ENCODE measurements at regions not wholly inside any gene's neighbourhood (a gene's known extent, or its start where the extent isn't known, plus 50 kb on each side); places are given as distances from the start of the nearest gene placed in this dataset.
A peak's percentile ranks its signal among the peaks of the same experiment; 100 is the strongest.
"Not testable (repeated sequence)": the region's sequence is repeated elsewhere in the genome, so short reads cannot be mapped to it uniquely, and the experiment has no call there.

DNA sequence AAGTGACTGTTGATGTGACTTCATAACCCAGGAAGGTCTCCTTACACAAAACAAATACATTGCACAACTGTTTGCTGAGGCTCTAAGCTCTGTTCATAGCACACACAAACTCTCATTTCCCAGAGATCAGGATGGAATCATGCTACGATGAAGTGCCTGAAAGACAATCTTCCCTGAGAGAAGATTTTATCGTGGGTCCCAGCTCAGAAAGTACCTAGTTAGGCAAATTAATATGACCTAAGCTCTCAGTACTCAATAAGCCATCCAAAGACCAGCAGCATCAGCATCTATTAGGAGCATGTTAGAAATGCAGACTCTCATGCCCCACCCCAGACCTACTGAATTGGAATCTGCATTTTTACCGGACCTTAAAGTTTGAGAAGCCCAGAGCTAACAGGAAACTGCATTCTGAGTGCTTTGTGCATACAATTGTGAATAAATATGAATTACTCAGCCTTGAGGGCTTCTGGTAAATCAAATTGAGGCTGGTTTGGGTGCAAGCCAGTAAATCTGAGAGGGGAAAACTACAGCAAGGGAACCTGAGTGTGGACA lies 161.5 kb upstream of the C2CD4B start:
- no peak for FAIRE-seq

GRCh38 chr15:62327406-62327805 lies 162.3 kb upstream of the C2CD4B start:
- no peak for FAIRE-seq

- not testable (repeated sequence) for FAIRE-seq
Observed at GRCh38 chr15:62332472-62332871, 167.4 kb upstream of the C2CD4B start.

DNA sequence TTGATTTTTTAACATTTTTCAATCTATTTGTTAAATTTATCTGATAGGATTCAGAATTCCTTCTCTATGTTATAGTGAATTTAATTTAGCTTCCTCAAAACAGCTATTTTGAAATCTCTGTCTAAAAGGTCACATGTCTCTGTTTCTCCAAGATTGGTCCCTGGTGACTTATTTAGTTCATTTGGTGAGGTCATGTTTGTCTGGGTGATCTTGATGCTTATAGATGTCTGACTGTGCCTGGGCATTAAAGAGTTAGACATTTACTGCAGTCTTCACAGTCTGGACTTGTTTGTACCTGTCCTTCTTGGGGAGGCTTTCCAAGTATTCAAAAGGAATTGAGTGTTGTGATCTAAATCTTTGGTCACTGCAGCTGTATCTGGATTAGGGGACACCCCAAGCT lies 169.5 kb upstream of the C2CD4B start:
- FAIRE-seq, result no peak

DNA sequence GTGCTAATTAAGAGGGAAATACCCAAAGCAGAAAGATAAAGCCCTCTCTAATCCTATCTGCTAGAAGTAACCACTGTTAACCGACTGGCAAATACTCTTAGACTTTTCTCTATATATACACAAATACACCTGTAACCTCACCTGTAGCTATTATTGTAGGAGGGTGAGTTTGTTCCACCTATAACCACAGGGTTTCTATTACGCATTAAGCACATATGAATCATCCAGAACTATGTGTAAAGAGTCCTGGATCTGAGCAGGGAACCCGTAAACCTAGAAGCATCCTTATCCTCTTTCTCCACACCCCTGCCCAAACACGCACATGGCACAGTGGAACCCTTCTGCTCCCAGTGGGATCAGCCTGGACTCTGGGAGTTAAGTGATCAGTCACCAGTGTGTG lies 172.8 kb upstream of the C2CD4B start:
- FAIRE-seq, result no peak

DNA sequence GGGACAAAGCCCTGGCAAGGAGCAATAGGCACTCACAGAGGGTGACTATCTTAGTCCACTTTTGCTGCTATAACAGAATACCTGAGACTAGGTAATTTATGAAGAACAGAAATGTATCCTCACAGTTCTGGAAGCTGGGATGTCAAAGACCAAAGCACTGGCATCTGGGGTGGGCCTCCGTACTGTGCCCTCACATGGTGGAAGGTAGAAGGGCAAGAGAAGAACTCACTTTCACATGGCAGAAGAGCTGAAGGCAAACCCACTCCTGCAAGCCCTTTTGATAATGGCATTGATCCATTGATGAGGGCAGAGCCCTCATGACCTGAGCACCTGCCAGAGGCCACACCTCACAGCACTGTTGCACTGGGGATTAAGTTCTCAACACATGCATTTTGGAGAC lies 173.4 kb upstream of the C2CD4B start:
- no peak for FAIRE-seq

- FAIRE-seq, result no peak
Observed at GRCh38 chr15:62342959-62343358, 177.9 kb upstream of the C2CD4B start.

GRCh38 chr15:62343397-62343796 lies 178.3 kb upstream of the C2CD4B start:
- no peak for FAIRE-seq

- peak; percentile 19 for FAIRE-seq
Observed at GRCh38 chr15:62344806-62345539, 179.9 kb upstream of the C2CD4B start.

GRCh38 chr15:62346168-62346567 lies 181.1 kb upstream of the C2CD4B start:
- no peak for FAIRE-seq

DNA sequence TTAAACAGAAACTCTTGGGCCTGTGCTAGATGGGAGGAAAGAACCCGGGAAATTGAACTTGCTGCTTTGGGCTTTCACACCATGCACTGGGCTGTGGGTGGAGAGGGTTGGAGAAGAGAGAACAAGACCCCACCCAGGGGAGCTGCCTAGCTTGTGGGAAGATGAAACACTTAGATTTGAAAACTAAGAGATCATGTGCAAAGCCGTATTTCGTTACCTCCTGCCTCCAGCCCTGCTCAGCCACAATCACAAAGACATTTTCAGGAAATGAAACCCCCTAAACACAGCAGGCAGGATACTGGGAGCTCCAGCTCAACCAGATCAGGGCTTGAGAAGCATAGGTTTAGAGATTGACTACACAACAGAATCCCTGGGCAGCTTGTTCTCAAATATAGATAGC lies 183.0 kb upstream of the C2CD4B start:
- no peak for FAIRE-seq

DNA sequence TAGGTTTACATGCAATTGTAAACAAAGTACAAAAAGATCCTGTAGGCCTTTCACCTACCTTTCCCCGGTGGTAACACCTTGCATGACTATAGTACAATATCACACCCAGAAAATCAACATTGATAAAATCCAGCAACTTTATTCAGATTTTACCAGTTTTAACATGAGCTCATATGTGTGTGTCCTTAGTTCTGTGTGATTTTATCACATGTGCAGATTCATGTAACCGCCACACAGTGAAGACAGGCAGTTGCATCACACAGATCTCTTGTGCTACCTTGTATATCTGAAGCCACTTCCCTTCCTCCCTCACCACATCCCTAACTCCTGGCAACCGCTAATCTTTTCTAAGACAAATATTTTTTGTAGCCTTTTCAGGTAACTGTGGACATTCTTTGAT lies 183.5 kb upstream of the C2CD4B start:
- no peak for FAIRE-seq

- no peak for FAIRE-seq
Observed at GRCh38 chr15:62352817-62353216, 187.7 kb upstream of the C2CD4B start.

- FAIRE-seq, result no peak
Observed at GRCh38 chr15:62357431-62357830, 192.3 kb upstream of the C2CD4B start.

GRCh38 chr15:62359416-62359815 lies 194.3 kb upstream of the C2CD4B start:
- no peak for FAIRE-seq

- no peak for FAIRE-seq
Observed at GRCh38 chr15:62360332-62361097, 195.4 kb upstream of the C2CD4B start.

GRCh38 chr15:62362144-62362543 lies 197.1 kb upstream of the C2CD4B start:
- FAIRE-seq, result no peak

DNA sequence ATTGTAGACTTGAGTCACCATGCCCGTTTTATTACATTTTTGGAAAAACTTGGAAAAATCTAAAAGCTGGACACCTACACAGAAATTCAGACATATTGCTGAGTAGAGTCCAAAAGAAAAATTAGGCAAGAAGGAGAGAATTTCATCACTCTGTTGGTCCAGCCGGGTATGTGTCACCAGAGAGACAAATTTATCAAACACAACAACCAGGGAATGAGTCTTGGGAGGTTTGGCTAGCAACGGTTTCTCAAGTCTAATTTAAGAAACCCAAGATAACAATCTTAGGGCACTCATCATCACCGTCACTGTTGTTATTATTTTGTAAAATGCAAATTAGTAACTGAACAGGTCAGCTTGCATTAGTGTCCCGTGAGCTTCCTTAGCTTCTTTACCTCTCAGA lies 197.5 kb upstream of the C2CD4B start:
- no peak for FAIRE-seq

DNA sequence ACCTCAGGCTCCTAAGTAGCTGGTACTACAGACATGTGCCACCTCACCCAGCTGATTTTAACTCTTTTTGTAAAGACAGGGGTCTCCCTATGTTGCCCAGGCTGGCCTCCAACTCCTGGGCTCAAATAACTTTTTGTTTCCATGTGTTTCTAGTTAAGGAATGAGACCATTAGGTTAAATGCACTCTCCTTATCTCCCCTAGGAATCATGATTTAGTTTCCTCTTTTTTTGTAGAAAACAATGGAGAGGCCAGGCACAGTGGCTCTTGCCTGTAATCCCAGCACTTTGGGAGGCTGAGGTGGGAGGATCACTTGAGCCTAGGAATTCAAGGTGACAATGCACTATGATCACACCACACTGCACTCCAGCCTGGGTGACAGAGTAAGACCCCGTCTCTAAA lies 198.8 kb upstream of the C2CD4B start:
- no peak for FAIRE-seq

DNA sequence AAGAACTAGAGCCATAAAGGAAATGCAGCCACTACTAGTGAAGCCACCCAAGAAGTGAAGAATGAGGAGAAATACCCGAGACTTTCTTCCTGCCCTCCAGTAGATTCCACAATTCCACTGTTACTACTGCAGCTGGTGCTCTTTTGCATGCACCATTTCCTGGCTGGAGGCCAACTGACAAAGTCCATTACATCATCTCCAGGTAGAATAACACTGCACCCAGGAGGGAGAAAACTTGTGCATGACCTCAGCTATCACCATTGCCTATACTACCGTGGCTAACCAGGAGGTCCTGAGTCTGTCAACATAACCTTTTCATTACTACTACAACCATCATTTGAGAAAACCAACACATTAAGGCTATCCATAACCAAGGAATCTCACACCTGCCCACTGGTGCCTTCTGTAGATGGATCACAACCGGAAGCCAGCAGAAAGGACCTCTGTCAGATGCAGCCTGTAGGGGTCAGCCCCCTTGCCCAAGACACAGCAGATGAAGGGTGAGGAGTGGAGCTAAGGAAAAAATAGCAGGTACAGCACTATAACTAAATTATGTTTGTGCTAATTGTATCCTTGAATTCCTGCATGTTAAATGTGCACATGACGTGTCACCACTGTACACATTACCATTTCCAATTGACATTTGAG lies 200.8 kb upstream of the C2CD4B start:
- FAIRE-seq, result no peak

DNA sequence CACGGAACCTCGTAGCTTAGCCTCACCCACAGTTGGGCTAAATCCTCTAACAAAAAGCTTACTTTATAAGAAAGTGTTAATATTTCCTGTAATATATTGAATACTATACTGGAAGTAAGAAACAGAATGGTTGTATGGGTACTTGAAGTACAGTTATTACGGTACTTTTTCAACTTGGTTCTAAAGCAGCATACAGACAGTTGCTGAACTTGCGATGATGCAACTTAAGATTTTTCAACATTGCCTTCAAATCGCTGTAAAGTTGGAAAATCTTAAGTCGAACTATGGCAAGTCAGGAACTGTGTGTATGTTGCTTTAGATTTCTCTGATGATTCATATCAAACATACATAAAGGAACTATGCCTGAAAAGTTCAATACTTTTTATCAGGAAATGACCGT lies 204.4 kb upstream of the C2CD4B start:
- FAIRE-seq, result no peak

- FAIRE-seq, result not testable (repeated sequence)
Observed at GRCh38 chr15:62371683-62372082, 206.6 kb upstream of the C2CD4B start.

- no peak for FAIRE-seq
Observed at GRCh38 chr15:62377736-62378480, 212.8 kb upstream of the C2CD4B start.
